ENCODE measurements at regions not wholly inside any gene's neighbourhood (a gene's known extent, or its start where the extent isn't known, plus 50 kb on each side); places are given as distances from the start of the nearest gene placed in this dataset.
"Not testable (repeated sequence)": the region's sequence is repeated elsewhere in the genome, so short reads cannot be mapped to it uniquely, and the experiment has no call there.

- DNase-seq: no peak
- H3K9ac ChIP-seq (ENCODE audit: low read length): no peak overlapping the region
- 92% methylated on average over 3 of the region's 3 CpGs for WGBS
- H2BK15ac ChIP-seq (ENCODE audit: low read depth, poor library complexity, severe bottlenecking): no peak overlapping the region
- H3K36me3 ChIP-seq (ENCODE audit: control insufficient read depth in 1 of 2, insufficient read depth in 2 of 2, low read depth in 1 of 2, low read length in 2 of 2): no peaks in the 10 kb centered on the region
- no peak overlapping the region for H2BK12ac ChIP-seq (ENCODE audit: low read length in 2 of 2)
- H3K79me1 ChIP-seq (replicated peaks; ENCODE audit: low read length, poor library complexity, severe bottlenecking): no peaks in the 10 kb centered on the region
- peaks cover under 1% of the 10 kb centered on the region for H3K4me1 ChIP-seq (ENCODE audit: control insufficient read depth, insufficient read depth, low read depth, low read length)
- H3K9me3 ChIP-seq (ENCODE audit: control insufficient read depth, low read length): no peaks in the 10 kb centered on the region
- H2AK5ac ChIP-seq (ENCODE audit: low read length, severe bottlenecking): no peak overlapping the region
- H3K27ac ChIP-seq (ENCODE audit: low read length, poor library complexity, severe bottlenecking): no peak overlapping the region
- no peak overlapping the region for H3K4ac ChIP-seq (ENCODE audit: low read depth in 1 of 2, low read length in 2 of 2)
- H4K8ac ChIP-seq (ENCODE audit: low read length): no peak overlapping the region
- H3K27me3 ChIP-seq (ENCODE audit: control insufficient read depth in 1 of 2, insufficient read depth in 1 of 2, low read length in 2 of 2): no peaks in the 10 kb centered on the region
- no peak overlapping the region for H3K14ac ChIP-seq (ENCODE audit: low read length in 2 of 2)
- no peak overlapping the region for H2AFZ ChIP-seq (ENCODE audit: low read depth, low read length)
- no peak overlapping the region for H3K4me3 ChIP-seq (ENCODE audit: insufficient read depth in 1 of 2, low read depth in 1 of 2, low read length in 2 of 2)
- H3K23ac ChIP-seq (ENCODE audit: low read length in 2 of 2): no peak overlapping the region
- H2BK5ac ChIP-seq (ENCODE audit: low read depth, low read length, poor library complexity, severe bottlenecking): no peak overlapping the region
- H3K4me2 ChIP-seq (ENCODE audit: low read length, poor library complexity, severe bottlenecking): no peak overlapping the region
- no peak overlapping the region for H2BK120ac ChIP-seq (ENCODE audit: low read depth, low read length)
- H3K18ac ChIP-seq (ENCODE audit: low read depth in 1 of 2, low read length in 2 of 2): no peak overlapping the region
- H4K91ac ChIP-seq (ENCODE audit: low read length): no peak overlapping the region
Measured at GRCh38 chr5:17103461-17103860, 114.0 kb upstream of the BASP1 start.

- Histone ChIP-seq H2BK12ac (ENCODE audit: low read length in 2 of 2) (peak overlapping the region in 1 of 2 experiments; percentile 6), H3K4ac (ENCODE audit: low read depth in 1 of 2, low read length in 2 of 2) (no peak overlapping the region), H2AK5ac (ENCODE audit: low read length, severe bottlenecking) (no peak overlapping the region), H3K27me3 (ENCODE audit: control insufficient read depth in 1 of 2, insufficient read depth in 1 of 2, low read length in 2 of 2) (no peaks in the 10 kb centered on the region), H3K18ac (ENCODE audit: low read depth in 1 of 2, low read length in 2 of 2) (peak overlapping the region in 1 of 2 experiments; percentile 1), H4K91ac (ENCODE audit: low read length) (no peak overlapping the region), H3K4me2 (ENCODE audit: low read length, poor library complexity, severe bottlenecking) (no peak overlapping the region), H2BK120ac (ENCODE audit: low read depth, low read length) (no peak overlapping the region), H3K36me3 (ENCODE audit: control insufficient read depth in 1 of 2, insufficient read depth in 2 of 2, low read depth in 1 of 2, low read length in 2 of 2) (no peaks in the 10 kb centered on the region), H3K23ac (ENCODE audit: low read length in 2 of 2) (no peak overlapping the region), H3K9me3 (ENCODE audit: control insufficient read depth, low read length) (no peaks in the 10 kb centered on the region), H3K9ac (ENCODE audit: low read length) (peak overlapping the region; percentile 8), H3K27ac (ENCODE audit: low read length, poor library complexity, severe bottlenecking) (no peak overlapping the region), H3K4me3 (ENCODE audit: insufficient read depth in 1 of 2, low read depth in 1 of 2, low read length in 2 of 2) (no peak overlapping the region), H2BK5ac (ENCODE audit: low read depth, low read length, poor library complexity, severe bottlenecking) (no peak overlapping the region), H3K4me1 (ENCODE audit: control insufficient read depth, insufficient read depth, low read depth, low read length) (no peaks in the 10 kb centered on the region), H2AFZ (ENCODE audit: low read depth, low read length) (no peak overlapping the region), H2BK15ac (ENCODE audit: low read depth, poor library complexity, severe bottlenecking) (no peak overlapping the region), H3K14ac (ENCODE audit: low read length in 2 of 2) (no peak overlapping the region), H3K79me1 (replicated peaks; ENCODE audit: low read length, poor library complexity, severe bottlenecking) (no peaks in the 10 kb centered on the region), H4K8ac (ENCODE audit: low read length) (no peak overlapping the region)
- no peak for DNase-seq
- WGBS: 79% methylated on average over 3 of the region's 5 CpGs
Measured at GRCh38 chr5:17105744-17106418, 111.5 kb upstream of the BASP1 start.

GRCh38 chr5:17106521-17106920, 110.9 kb upstream of the BASP1 start:
- 94% methylated on average over 3 of the region's 4 CpGs for WGBS
- Histone ChIP-seq H3K9ac (ENCODE audit: low read length) (no peak overlapping the region), H3K18ac (ENCODE audit: low read depth in 1 of 2, low read length in 2 of 2) (no peak overlapping the region), H2BK12ac (ENCODE audit: low read length in 2 of 2) (no peak overlapping the region), H3K27ac (ENCODE audit: low read length, poor library complexity, severe bottlenecking) (no peak overlapping the region), H3K23ac (ENCODE audit: low read length in 2 of 2) (no peak overlapping the region), H3K14ac (ENCODE audit: low read length in 2 of 2) (no peak overlapping the region), H3K4ac (ENCODE audit: low read depth in 1 of 2, low read length in 2 of 2) (no peak overlapping the region), H3K4me2 (ENCODE audit: low read length, poor library complexity, severe bottlenecking) (no peak overlapping the region), H2BK15ac (ENCODE audit: low read depth, poor library complexity, severe bottlenecking) (no peak overlapping the region), H3K79me1 (replicated peaks; ENCODE audit: low read length, poor library complexity, severe bottlenecking) (no peaks in the 10 kb centered on the region), H3K4me1 (ENCODE audit: control insufficient read depth, insufficient read depth, low read depth, low read length) (no peaks in the 10 kb centered on the region), H3K36me3 (ENCODE audit: control insufficient read depth in 1 of 2, insufficient read depth in 2 of 2, low read depth in 1 of 2, low read length in 2 of 2) (no peaks in the 10 kb centered on the region), H2AFZ (ENCODE audit: low read depth, low read length) (no peak overlapping the region), H3K27me3 (ENCODE audit: control insufficient read depth in 1 of 2, insufficient read depth in 1 of 2, low read length in 2 of 2) (no peaks in the 10 kb centered on the region), H2AK5ac (ENCODE audit: low read length, severe bottlenecking) (no peak overlapping the region), H3K9me3 (ENCODE audit: control insufficient read depth, low read length) (no peaks in the 10 kb centered on the region), H2BK120ac (ENCODE audit: low read depth, low read length) (no peak overlapping the region), H3K4me3 (ENCODE audit: insufficient read depth in 1 of 2, low read depth in 1 of 2, low read length in 2 of 2) (no peak overlapping the region), H4K8ac (ENCODE audit: low read length) (no peak overlapping the region), H4K91ac (ENCODE audit: low read length) (no peak overlapping the region), H2BK5ac (ENCODE audit: low read depth, low read length, poor library complexity, severe bottlenecking) (no peak overlapping the region)
- DNase-seq: no peak

- H3K4ac ChIP-seq (ENCODE audit: low read depth in 1 of 2, low read length in 2 of 2); H3K9ac ChIP-seq (ENCODE audit: low read length); H2AFZ ChIP-seq (ENCODE audit: low read depth, low read length); H2BK120ac ChIP-seq (ENCODE audit: low read depth, low read length); H3K79me1 ChIP-seq (replicated peaks; ENCODE audit: low read length, poor library complexity, severe bottlenecking); H3K36me3 ChIP-seq (ENCODE audit: control insufficient read depth in 1 of 2, insufficient read depth in 2 of 2, low read depth in 1 of 2, low read length in 2 of 2); H2BK5ac ChIP-seq (ENCODE audit: low read depth, low read length, poor library complexity, severe bottlenecking); H3K23ac ChIP-seq (ENCODE audit: low read length in 2 of 2); H3K4me2 ChIP-seq (ENCODE audit: low read length, poor library complexity, severe bottlenecking); H3K27me3 ChIP-seq (ENCODE audit: control insufficient read depth in 1 of 2, insufficient read depth in 1 of 2, low read length in 2 of 2); H3K4me1 ChIP-seq (ENCODE audit: control insufficient read depth, insufficient read depth, low read depth, low read length); H3K14ac ChIP-seq (ENCODE audit: low read length in 2 of 2); H3K4me3 ChIP-seq (ENCODE audit: insufficient read depth in 1 of 2, low read depth in 1 of 2, low read length in 2 of 2); H3K9me3 ChIP-seq (ENCODE audit: control insufficient read depth, low read length): not testable (repeated sequence)
- H2AK5ac ChIP-seq (ENCODE audit: low read length, severe bottlenecking): peak overlapping the region; percentile 31
- peak overlapping the region in 1 of 2 experiments; percentile 79 for H3K18ac ChIP-seq (ENCODE audit: low read depth in 1 of 2, low read length in 2 of 2)
- peak overlapping the region; percentile 60 for H4K8ac ChIP-seq (ENCODE audit: low read length)
- peak overlapping the region; percentile 26 for H2BK15ac ChIP-seq (ENCODE audit: low read depth, poor library complexity, severe bottlenecking)
- peak overlapping the region; percentile 13 to 93 for H2BK12ac ChIP-seq (ENCODE audit: low read length in 2 of 2)
- H3K27ac ChIP-seq (ENCODE audit: low read length, poor library complexity, severe bottlenecking): peak overlapping the region; percentile 40
- H4K91ac ChIP-seq (ENCODE audit: low read length): peak overlapping the region; percentile 39
- 72% methylated on average over 3 of the region's 3 CpGs for WGBS
- peak; percentile 44 for DNase-seq
Measured at GRCh38 chr5:17112091-17112716, 105.2 kb upstream of the BASP1 start.
